ENCODE measurements at regions not wholly inside any gene's neighbourhood (a gene's known extent, or its start where the extent isn't known, plus 50 kb on each side); places are given as distances from the start of the nearest gene placed in this dataset.

GRCh38 chr13:109572389-109572788, 214.0 kb downstream of the IRS2 start:
- TF ChIP-seq CTCF (IDR thresholded peaks at IDR 0.05) = no peak

DNA sequence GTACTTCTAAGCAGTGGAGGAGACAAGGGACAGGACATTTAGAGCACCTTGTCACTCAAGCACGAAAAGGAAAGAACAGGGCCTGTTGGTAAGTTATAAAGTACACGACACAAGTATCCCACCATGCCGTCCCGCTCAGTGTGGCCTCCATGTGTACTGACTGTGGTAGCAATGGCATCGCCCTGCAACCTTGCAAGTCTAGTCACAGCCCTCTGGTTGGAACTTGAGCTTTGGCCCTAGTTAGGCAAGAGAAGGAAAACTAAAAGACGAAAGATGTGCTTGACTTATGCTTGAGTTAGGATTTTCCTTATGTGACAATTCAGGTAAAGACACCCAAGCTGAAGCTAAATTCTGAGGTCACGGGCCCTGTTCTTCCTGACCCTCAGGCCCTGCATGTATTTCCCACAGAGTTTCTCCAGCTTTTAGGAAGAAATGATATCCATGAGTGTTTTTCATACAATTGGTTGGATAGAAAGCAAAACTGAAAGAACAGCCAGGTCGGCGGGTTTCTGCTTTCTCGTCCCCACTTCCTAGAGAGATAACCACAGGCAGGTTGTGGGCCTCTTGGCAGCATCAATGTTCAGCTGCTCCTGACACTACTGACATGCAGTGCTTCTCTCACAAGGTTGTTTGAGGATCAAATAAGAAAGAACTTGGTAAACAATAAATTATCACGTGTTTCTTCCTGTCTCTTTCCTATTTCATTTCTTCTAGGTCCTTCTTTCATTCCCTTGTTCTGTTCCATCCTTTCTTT, 216.2 kb downstream of the IRS2 start:
- no peak for TF ChIP-seq CTCF (IDR thresholded peaks at IDR 0.05)

GRCh38 chr13:109568339-109568818, 218.0 kb downstream of the IRS2 start:
- no peak for TF ChIP-seq CTCF (IDR thresholded peaks at IDR 0.05)

DNA sequence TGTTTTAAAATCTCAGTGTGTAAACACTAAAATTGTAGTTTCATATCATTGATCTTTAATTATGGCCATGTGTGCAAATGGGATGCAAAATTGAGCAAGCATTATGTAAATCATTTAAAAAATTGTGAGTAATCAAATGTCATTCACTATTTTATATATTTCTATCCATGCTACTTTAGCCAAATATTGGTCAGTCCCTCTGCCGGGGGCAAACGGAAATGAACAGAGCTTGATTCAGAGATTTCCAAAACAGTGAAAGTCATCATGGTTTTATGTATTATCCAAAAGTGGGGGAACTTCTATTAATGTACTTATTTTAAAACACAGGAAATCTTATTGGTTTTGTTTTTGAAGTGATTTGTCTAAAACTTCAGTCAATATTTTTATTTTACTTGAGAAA, 219.1 kb downstream of the IRS2 start:
- TF ChIP-seq CTCF (IDR thresholded peaks at IDR 0.05) = no peak

- TF ChIP-seq CTCF (IDR thresholded peaks at IDR 0.05) = no peak
These were observed 220.5 kb downstream of the IRS2 start for GRCh38 chr13:109565877-109566276.

DNA sequence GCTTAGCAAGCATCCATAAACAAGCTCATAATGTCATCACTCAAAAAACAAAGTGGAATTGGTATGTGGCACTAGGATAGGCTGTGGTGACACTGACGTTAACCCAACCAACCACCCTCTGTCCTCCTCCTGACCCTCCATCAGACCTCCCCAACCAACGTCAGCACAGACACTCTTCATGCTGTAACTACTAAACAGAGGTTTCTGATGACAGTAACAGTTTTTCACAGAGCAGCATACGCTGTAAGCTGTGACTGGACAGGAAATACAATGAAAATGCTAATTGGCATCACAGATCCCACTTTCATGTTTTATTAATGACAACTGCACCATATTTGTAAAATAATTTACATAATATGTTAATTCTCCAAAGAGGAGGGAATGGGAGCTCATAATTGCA, 238.0 kb downstream of the IRS2 start:
- TF ChIP-seq CTCF (IDR thresholded peaks at IDR 0.05) = no peak

DNA sequence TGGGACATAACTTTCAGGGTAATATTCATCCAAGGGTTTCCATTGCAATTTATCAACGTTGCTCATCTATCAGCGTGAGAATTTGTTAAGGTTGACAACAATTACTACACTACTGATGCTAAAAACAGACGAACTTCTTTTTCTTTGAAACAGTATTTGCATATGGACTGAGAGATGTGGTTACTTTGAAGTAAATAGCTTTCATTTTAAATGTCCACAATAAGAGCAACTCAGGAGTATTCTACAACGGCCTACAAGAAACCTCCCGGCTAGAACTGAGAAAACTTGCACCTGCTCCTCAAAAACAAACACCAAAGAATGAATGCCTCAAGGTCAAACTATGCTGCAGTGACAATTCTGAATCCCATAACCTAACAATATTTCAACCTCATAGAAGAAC, 238.4 kb downstream of the IRS2 start:
- no peak for TF ChIP-seq CTCF (IDR thresholded peaks at IDR 0.05)

DNA sequence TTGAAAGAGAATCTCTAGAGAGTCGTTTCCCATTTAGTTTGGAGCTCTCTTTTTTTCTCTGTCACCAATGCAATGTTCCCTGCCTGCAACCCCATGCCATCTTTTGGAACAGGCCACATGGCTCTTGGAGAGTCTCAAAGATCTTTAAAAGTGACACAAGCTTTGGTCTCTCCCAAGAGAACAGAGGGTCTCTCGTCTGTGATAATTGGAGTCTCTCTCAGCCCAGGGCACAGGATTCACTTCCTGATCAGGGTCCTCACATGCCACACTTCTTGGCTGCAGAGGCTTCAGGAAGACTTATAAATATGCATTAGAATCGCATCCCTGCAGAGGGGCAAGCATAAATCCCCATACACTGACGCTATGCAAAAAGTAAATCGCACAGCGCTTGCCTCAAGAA, 240.5 kb downstream of the IRS2 start:
- no peak for TF ChIP-seq CTCF (IDR thresholded peaks at IDR 0.05)

All from LNCAP (cell line).